Neural progenitor cell (in vitro differentiated cells): ENCODE measurements at regions not wholly inside any gene's neighbourhood (a gene's known extent, or its start where the extent isn't known, plus 50 kb on each side); places are given as distances from the start of the nearest gene placed in this dataset.

Source experiments
- DNase-seq: peaks from one replicate; pipeline ENCODE4 v3.0.0-alpha.2; 2016; ENCODE audit warnings: low spot score
- H2AFZ ChIP-seq: fragments of 200-600 bp; sonication (generic); replicated peaks from 2 replicates; pipeline ENCODE4 v1.6.1; 2016; ENCODE audit warnings: antibody characterized with exemption
- H3F3A ChIP-seq: fragments of 200-600 bp; sonication (generic); 2 replicates; pipeline ENCODE4 v1.6.1; 2016; ENCODE audit warnings: antibody characterized with exemption, low read depth
- H3K27ac ChIP-seq: fragments of 200-600 bp; sonication (generic); 2 replicates; pipeline ENCODE4 v1.5.1; 2016; ENCODE audit warnings: mild to moderate bottlenecking
- H3K27me3 ChIP-seq: fragments of 200-600 bp; sonication (generic); 2 replicates; pipeline ENCODE4 v1.6.1; 2016; ENCODE audit warnings: mild to moderate bottlenecking, moderate library complexity
- H3K36me3 ChIP-seq: fragments of 200-600 bp; sonication (generic); 2 replicates; pipeline ENCODE4 v1.5.1; 2016
- H3K4me1 ChIP-seq: fragments of 200-600 bp; sonication (generic); 2 replicates; pipeline ENCODE4 v1.6.1; 2016; ENCODE audit warnings: mixed run types
- H3K4me2 ChIP-seq: fragments of 200-600 bp; sonication (generic); 2 replicates; pipeline ENCODE4 v1.6.1; 2016
- H3K4me3 ChIP-seq: fragments of 200-600 bp; sonication (generic); 2 replicates; pipeline ENCODE4 v1.5.1; 2016
- H3K79me2 ChIP-seq: fragments of 200-600 bp; sonication (generic); 2 replicates; pipeline ENCODE4 v1.6.1; 2016; ENCODE audit warnings: low read depth
- H3K9ac ChIP-seq: fragments of 200-600 bp; sonication (generic); 2 replicates; pipeline ENCODE4 v1.6.1; 2016
- H3K9me3 ChIP-seq: fragments of 200-600 bp; sonication (generic); 2 replicates; pipeline ENCODE4 v1.5.1; 2016; ENCODE audit warnings: low read depth
- H4K20me1 ChIP-seq: fragments of 200-600 bp; sonication (generic); 2 replicates; pipeline ENCODE4 v1.6.1; 2016; ENCODE audit warnings: low read depth
- H3K27ac Mint-ChIP-seq: 3 replicates; pipeline ENCODE4 v1.8.0; 2021; ENCODE audit warnings: mixed read lengths
- H3K27me3 Mint-ChIP-seq: 2 replicates; pipeline ENCODE4 v1.8.0; 2022; ENCODE audit warnings: low read depth, mild to moderate bottlenecking, inconsistent platforms, moderate library complexity, mixed read lengths; ENCODE audit not compliant: insufficient read depth
- H3K36me3 Mint-ChIP-seq: 3 replicates; pipeline ENCODE4 v1.8.0; 2021; ENCODE audit warnings: mixed read lengths
- H3K4me1 Mint-ChIP-seq: 3 replicates; pipeline ENCODE4 v1.8.0; 2021; ENCODE audit warnings: mixed read lengths
- H3K4me3 Mint-ChIP-seq: 3 replicates; pipeline ENCODE4 v1.8.0; 2021; ENCODE audit warnings: mild to moderate bottlenecking, moderate library complexity, mixed read lengths
- H3K9me3 Mint-ChIP-seq: 3 replicates; pipeline ENCODE4 v1.8.0; 2020; ENCODE audit warnings: mixed read lengths
- EZH2 ChIP-seq: fragments of 200-600 bp; sonication (generic); IDR thresholded peaks from 2 replicates; pipeline ENCODE4 v1.6.1; 2017; ENCODE audit warnings: antibody characterized with exemption, mild to moderate bottlenecking, moderate library complexity
- EZH2phosphoT487 ChIP-seq: fragments of 200-600 bp; sonication (generic); IDR thresholded peaks from 2 replicates; pipeline ENCODE4 v1.6.1; 2017; ENCODE audit warnings: antibody characterized with exemption
- TF ChIP-seq, protein P1 (sequence below): fragments of 200-600 bp; sonication (generic); IDR thresholded peaks from 2 replicates; pipeline ENCODE4 v1.5.1; 2017; ENCODE audit warnings: antibody characterized with exemption, mild to moderate bottlenecking

- H3K4me2 ChIP-seq = no peak overlapping the region
Observed at GRCh38 chr17:34770586-34770985, 190.7 kb downstream of the CCT6B start.

DNA sequence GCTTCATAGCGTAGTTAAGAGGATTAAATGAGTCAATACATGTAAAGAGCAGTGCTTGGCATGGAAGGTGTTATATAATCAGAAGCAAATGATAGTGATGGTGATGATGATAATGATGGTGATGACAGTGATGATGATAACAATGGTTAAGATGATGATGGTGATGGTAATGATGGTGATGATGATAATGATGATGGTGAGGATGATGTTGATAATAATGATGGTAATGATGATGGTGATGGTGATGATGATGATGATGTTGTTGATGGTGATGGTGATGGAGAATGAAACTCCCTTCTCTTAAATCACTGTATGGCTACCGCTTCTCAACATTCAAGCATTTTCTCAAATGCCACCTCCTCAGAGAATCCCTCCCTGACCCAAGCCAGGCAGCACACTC lies 190.5 kb downstream of the TMEM132E start:
- Mint-ChIP-seq H3K27me3 (peaks cover 14% of the 10 kb centered on the region), H3K4me3 (no peak overlapping the region), H3K9me3 (no peaks in the 10 kb centered on the region), H3K27ac (no peak overlapping the region), H3K4me1 (peaks cover 19% of the 10 kb centered on the region), H3K36me3 (no peaks in the 10 kb centered on the region)
- DNase-seq = no peak
- H3K79me2 ChIP-seq = no peaks in the 10 kb centered on the region
- H3K4me2 ChIP-seq = no peak overlapping the region
- no peaks in the 10 kb centered on the region for H3K9me3 ChIP-seq
- TF ChIP-seq, protein P1, sequence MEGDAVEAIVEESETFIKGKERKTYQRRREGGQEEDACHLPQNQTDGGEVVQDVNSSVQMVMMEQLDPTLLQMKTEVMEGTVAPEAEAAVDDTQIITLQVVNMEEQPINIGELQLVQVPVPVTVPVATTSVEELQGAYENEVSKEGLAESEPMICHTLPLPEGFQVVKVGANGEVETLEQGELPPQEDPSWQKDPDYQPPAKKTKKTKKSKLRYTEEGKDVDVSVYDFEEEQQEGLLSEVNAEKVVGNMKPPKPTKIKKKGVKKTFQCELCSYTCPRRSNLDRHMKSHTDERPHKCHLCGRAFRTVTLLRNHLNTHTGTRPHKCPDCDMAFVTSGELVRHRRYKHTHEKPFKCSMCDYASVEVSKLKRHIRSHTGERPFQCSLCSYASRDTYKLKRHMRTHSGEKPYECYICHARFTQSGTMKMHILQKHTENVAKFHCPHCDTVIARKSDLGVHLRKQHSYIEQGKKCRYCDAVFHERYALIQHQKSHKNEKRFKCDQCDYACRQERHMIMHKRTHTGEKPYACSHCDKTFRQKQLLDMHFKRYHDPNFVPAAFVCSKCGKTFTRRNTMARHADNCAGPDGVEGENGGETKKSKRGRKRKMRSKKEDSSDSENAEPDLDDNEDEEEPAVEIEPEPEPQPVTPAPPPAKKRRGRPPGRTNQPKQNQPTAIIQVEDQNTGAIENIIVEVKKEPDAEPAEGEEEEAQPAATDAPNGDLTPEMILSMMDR = no peak
- TF ChIP-seq EZH2phosphoT487 (no peak), EZH2 (no peak)
- no peaks in the 10 kb centered on the region for H3K36me3 ChIP-seq
- H3K27me3 ChIP-seq = no peaks in the 10 kb centered on the region
- H3K4me1 ChIP-seq = peaks cover 5% of the 10 kb centered on the region
- no peak overlapping the region for H3K27ac ChIP-seq
- H4K20me1 ChIP-seq = no peaks in the 10 kb centered on the region
- H2AFZ ChIP-seq = no peak overlapping the region
- H3K9ac ChIP-seq = no peak overlapping the region
- H3F3A ChIP-seq = no peaks in the 10 kb centered on the region
- H3K4me3 ChIP-seq = no peak overlapping the region

More at GRCh38 chr17:34770586-34770985, 190.7 kb downstream of the CCT6B start:
- no peaks in the 10 kb centered on the region for H3K79me2 ChIP-seq
- H3K9me3 ChIP-seq = no peaks in the 10 kb centered on the region
- Mint-ChIP-seq H3K36me3 (no peaks in the 10 kb centered on the region), H3K27me3 (peaks cover 11% of the 10 kb centered on the region), H3K4me3 (no peak overlapping the region), H3K27ac (no peak overlapping the region), H3K9me3 (no peaks in the 10 kb centered on the region), H3K4me1 (peaks cover 17% of the 10 kb centered on the region)
- no peak overlapping the region for H3K4me3 ChIP-seq
- H3K27ac ChIP-seq = no peak overlapping the region
- peaks cover 5% of the 10 kb centered on the region for H3K4me1 ChIP-seq
- no peak overlapping the region for H2AFZ ChIP-seq
- no peaks in the 10 kb centered on the region for H3F3A ChIP-seq
- TF ChIP-seq, protein P1 = no peak
- no peak for TF ChIP-seq EZH2
- no peak for TF ChIP-seq EZH2phosphoT487
- no peaks in the 10 kb centered on the region for H3K36me3 ChIP-seq
- DNase-seq = no peak
- H3K9ac ChIP-seq = no peak overlapping the region
- H4K20me1 ChIP-seq = no peaks in the 10 kb centered on the region
- no peaks in the 10 kb centered on the region for H3K27me3 ChIP-seq

- Mint-ChIP-seq H3K4me3 (no peak overlapping the region), H3K9me3 (no peaks in the 10 kb centered on the region), H3K36me3 (no peaks in the 10 kb centered on the region), H3K4me1 (peaks cover 21% of the 10 kb centered on the region), H3K27me3 (peaks cover 13% of the 10 kb centered on the region), H3K27ac (no peak overlapping the region)
- no peak overlapping the region for H3K4me3 ChIP-seq
- H3K79me2 ChIP-seq = no peaks in the 10 kb centered on the region
- H3K36me3 ChIP-seq = no peaks in the 10 kb centered on the region
- no peak for DNase-seq
- H3K4me2 ChIP-seq = no peak overlapping the region
- H3F3A ChIP-seq = peaks cover 4% of the 10 kb centered on the region
- H3K9me3 ChIP-seq = no peaks in the 10 kb centered on the region
- H3K27me3 ChIP-seq = no peaks in the 10 kb centered on the region
- no peak overlapping the region for H3K9ac ChIP-seq
- TF ChIP-seq EZH2phosphoT487 (no peak), EZH2 (no peak)
- no peaks in the 10 kb centered on the region for H4K20me1 ChIP-seq
- H2AFZ ChIP-seq = no peak overlapping the region
- H3K27ac ChIP-seq = no peak overlapping the region
- H3K4me1 ChIP-seq = peaks cover 6% of the 10 kb centered on the region
Observed at GRCh38 chr17:34769049-34769448, 189.7 kb downstream of the TMEM132E start.

DNA sequence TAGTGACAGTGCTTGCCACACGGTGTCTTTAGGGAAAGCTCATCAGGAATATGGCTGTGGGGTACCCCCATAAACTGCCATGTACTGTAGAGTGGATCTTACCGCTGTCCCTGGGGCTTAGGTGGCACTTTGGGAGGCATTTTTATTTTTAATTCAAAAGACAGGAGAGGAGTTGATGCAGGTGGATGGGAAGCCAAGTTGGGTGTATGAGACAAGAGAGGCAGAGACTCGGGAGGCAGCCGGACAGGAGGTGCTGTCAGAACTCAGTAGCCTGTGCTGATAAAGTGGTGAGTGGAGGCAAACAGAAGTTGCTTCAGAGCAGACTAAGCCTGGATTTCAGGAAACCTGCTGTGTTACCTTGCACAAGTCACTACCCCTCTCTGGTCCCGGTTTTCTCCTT lies 185.9 kb downstream of the TMEM132E start:
- Mint-ChIP-seq H3K4me1 (peaks cover 43% of the 10 kb centered on the region), H3K27me3 (peaks cover 16% of the 10 kb centered on the region), H3K9me3 (no peaks in the 10 kb centered on the region), H3K36me3 (no peaks in the 10 kb centered on the region), H3K27ac (no peak overlapping the region), H3K4me3 (no peak overlapping the region)
- Histone ChIP-seq H3K36me3 (no peaks in the 10 kb centered on the region), H3K79me2 (no peaks in the 10 kb centered on the region), H3K27me3 (no peaks in the 10 kb centered on the region), H3K4me3 (no peak overlapping the region), H3K9me3 (no peaks in the 10 kb centered on the region), H3K4me2 (no peak overlapping the region), H2AFZ (no peak overlapping the region), H3K4me1 (peaks cover 6% of the 10 kb centered on the region), H3K27ac (no peak overlapping the region), H3F3A (peaks cover 7% of the 10 kb centered on the region), H3K9ac (no peak overlapping the region), H4K20me1 (no peaks in the 10 kb centered on the region)
- TF ChIP-seq EZH2phosphoT487 = no peak
- TF ChIP-seq, protein P1 = no peak
- TF ChIP-seq EZH2 = no peak
- DNase-seq = no peak
